ENCODE measurements at regions not wholly inside any gene's neighbourhood (a gene's known extent, or its start where the extent isn't known, plus 50 kb on each side); places are given as distances from the start of the nearest gene placed in this dataset.

DNA sequence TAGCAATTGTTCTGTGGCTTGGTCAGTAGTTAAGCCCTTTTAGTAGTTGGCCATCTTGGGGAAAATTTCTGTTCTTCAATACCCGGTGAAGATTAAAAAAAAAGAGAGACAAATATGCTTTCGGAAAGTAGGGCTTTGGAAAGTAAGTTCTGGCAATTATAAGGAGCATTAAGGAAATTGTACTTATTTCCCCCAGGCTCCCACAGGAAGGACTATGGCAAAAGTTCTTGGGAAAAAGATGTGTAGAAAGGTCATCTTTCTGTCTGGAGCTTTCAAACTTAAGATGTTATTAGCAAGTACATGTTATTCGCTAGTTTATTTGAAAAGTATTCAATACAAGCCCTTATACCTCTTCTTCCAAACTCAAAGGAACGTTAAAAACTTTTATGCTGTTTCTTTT is 144.5 kb downstream of the MTX2 start:
- H3K9me2 ChIP-seq (ENCODE audit: insufficient read depth): peaks cover 6% of the 10 kb centered on the region; the same call in 1 of the 2 replicates
- POLR2A ChIA-PET (ENCODE audit: unreplicated experiment): no interaction called here
- CTCF ChIA-PET: no interaction called here
- H3K4me2 ChIP-seq: no peak overlapping the region
- H3K9me3 ChIP-seq (ENCODE audit: insufficient read depth, low read depth): no peaks in the 10 kb centered on the region
- H3K4me1 ChIP-seq (replicated peaks; ENCODE audit: insufficient read depth): no peaks in the 10 kb centered on the region
- H3K79me2 ChIP-seq (ENCODE audit: low read depth): no peaks in the 10 kb centered on the region
- no TSS peak for BruUV-seq (replicated peaks)
- no peak overlapping the region for H2AFZ ChIP-seq
- no peak overlapping the region for H3K4me3 ChIP-seq
- H3F3A ChIP-seq (ENCODE audit: insufficient read depth, low read depth): no peaks in the 10 kb centered on the region
- peak in 1 of 2 experiments; percentile 21 for DNase-seq
- H3K27me3 ChIP-seq (ENCODE audit: insufficient read depth, low read depth): no peaks in the 10 kb centered on the region
- no peak for TF ChIP-seq EZH2 (IDR thresholded peaks at IDR 0.05; ENCODE audit: low read depth)
- H3K36me3 ChIP-seq (ENCODE audit: low read depth): no peaks in the 10 kb centered on the region
- no peak overlapping the region for H3K27ac ChIP-seq
- H4K20me1 ChIP-seq (ENCODE audit: insufficient read depth): no peaks in the 10 kb centered on the region
- intact Hi-C loops (cut with micrococcal nuclease; ENCODE audit: unreplicated experiment): no loop called here

DNA sequence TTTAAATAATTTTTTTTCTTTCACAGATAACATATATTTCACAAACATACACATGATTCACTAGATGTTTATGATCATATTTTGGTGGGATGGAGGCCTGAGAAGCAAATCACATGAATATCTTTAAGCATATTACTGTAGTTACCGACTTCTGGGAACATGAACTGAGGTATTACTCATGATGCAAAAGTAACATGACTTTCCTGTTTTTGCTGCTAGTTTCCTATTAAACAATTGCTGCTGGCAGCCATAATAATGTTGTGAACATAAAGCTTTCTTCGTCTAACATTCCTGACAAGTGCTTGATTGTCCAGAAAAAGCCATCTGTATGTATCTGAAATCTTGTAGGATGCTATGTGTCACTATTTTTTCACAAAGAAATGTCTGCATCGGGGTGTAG is 145.4 kb downstream of the MTX2 start:
- CTCF ChIA-PET: no interaction called here
- no peak overlapping the region for H3K4me2 ChIP-seq
- no peak overlapping the region for H2AFZ ChIP-seq
- H3K4me3 ChIP-seq: no peak overlapping the region
- no peaks in the 10 kb centered on the region for H3K9me3 ChIP-seq (ENCODE audit: insufficient read depth, low read depth)
- H3K4me1 ChIP-seq (replicated peaks; ENCODE audit: insufficient read depth): no peaks in the 10 kb centered on the region
- H3F3A ChIP-seq (ENCODE audit: insufficient read depth, low read depth): no peaks in the 10 kb centered on the region
- H3K79me2 ChIP-seq (ENCODE audit: low read depth): no peaks in the 10 kb centered on the region
- BruUV-seq (replicated peaks): no TSS peak
- no peaks in the 10 kb centered on the region for H3K36me3 ChIP-seq (ENCODE audit: low read depth)
- intact Hi-C loops (cut with micrococcal nuclease; ENCODE audit: unreplicated experiment): no loop called here
- POLR2A ChIA-PET (ENCODE audit: unreplicated experiment): no interaction called here
- no peaks in the 10 kb centered on the region for H4K20me1 ChIP-seq (ENCODE audit: insufficient read depth)
- H3K27ac ChIP-seq: no peak overlapping the region
- peaks cover 6% of the 10 kb centered on the region; the same call in 1 of the 2 replicates for H3K9me2 ChIP-seq (ENCODE audit: insufficient read depth)
- TF ChIP-seq EZH2 (IDR thresholded peaks at IDR 0.05; ENCODE audit: low read depth): no peak
- TF ChIP-seq, protein P1, sequence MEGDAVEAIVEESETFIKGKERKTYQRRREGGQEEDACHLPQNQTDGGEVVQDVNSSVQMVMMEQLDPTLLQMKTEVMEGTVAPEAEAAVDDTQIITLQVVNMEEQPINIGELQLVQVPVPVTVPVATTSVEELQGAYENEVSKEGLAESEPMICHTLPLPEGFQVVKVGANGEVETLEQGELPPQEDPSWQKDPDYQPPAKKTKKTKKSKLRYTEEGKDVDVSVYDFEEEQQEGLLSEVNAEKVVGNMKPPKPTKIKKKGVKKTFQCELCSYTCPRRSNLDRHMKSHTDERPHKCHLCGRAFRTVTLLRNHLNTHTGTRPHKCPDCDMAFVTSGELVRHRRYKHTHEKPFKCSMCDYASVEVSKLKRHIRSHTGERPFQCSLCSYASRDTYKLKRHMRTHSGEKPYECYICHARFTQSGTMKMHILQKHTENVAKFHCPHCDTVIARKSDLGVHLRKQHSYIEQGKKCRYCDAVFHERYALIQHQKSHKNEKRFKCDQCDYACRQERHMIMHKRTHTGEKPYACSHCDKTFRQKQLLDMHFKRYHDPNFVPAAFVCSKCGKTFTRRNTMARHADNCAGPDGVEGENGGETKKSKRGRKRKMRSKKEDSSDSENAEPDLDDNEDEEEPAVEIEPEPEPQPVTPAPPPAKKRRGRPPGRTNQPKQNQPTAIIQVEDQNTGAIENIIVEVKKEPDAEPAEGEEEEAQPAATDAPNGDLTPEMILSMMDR (conservative IDR thresholded peaks at IDR 0.05): no peak
- peak in 1 of 2 experiments; percentile 33 for DNase-seq
- H3K27me3 ChIP-seq (ENCODE audit: insufficient read depth, low read depth): no peaks in the 10 kb centered on the region

DNA sequence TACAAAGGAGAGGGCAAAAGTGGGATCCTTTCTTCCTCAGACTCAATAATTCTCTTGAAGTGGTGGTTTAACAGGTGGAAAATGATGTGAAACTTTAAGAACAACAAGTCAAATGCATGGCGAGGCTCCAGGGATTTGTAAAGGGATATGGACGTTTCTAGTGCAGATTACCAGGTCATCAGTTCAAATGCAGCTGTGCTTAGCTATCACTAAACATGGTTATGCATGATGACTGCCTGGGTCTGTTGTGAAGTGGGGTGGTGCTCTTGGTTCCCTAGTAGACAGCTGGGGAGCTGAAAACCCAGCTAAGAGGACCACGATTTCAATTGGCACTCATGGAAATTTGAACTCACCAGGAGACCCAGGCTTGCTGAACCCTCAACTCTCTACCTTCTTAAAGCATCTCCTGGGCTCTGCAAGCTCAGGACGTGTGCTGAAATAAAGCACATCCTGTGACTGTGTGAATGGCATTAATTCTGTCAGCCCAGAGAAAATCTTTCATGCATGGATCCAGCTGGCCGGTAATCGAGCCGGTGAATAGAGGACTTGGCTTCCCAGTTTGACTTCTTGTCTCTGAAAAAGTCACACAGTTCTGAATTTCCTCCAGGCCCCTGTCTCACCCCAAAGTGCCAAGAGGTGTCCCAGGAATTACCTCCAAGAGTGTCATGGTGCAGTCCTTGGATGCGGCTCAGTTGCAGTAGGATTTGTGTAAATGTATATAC is 146.1 kb downstream of the MTX2 start:
- CTCF ChIA-PET: no interaction called here

DNA sequence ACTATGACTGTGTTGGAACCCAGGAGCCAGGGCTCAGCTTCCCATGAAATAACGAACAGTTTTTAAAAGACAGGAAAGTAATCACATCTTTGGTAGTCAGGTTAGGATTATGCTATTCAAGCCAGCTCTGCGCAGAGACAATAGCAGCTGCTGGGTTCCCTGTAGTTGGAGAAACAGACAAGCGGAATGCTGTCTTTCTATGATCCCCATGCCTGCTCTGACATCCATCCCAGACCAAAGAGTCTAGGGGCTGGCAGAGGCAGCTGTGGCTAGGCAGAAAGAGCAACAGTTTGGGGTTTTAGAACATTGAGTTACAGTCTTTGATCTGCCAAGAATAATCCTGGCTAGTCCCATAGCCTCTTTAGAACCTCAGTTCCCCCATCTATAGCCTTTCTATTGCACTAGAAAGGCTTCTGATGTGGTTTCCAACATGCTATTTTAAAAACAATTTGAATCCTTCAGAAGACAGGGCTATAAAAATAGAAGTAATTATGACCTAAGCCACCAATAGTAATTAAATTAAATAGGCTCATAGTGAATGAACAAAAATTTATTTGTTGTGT is 146.8 kb downstream of the MTX2 start:
- TF ChIP-seq EZH2 (IDR thresholded peaks at IDR 0.05; ENCODE audit: low read depth): no peak
- TF ChIP-seq, protein P1 (conservative IDR thresholded peaks at IDR 0.05): no peak
- ChIA-PET CTCF (no interaction called here), POLR2A (ENCODE audit: unreplicated experiment) (interaction anchor here (0.7 kb wide), 1 partner anchor 161 kb away, joined by 3 read pairs; no protein-coding TSS in a partner anchor)
- Histone ChIP-seq H3K4me1 (replicated peaks; ENCODE audit: insufficient read depth) (no peaks in the 10 kb centered on the region), H3K36me3 (ENCODE audit: low read depth) (no peaks in the 10 kb centered on the region), H3K79me2 (ENCODE audit: low read depth) (no peaks in the 10 kb centered on the region), H4K20me1 (ENCODE audit: insufficient read depth) (no peaks in the 10 kb centered on the region), H3K27me3 (ENCODE audit: insufficient read depth, low read depth) (no peaks in the 10 kb centered on the region), H3F3A (ENCODE audit: insufficient read depth, low read depth) (no peaks in the 10 kb centered on the region), H3K4me2 (no peak overlapping the region), H3K4me3 (no peak overlapping the region), H3K9me2 (ENCODE audit: insufficient read depth) (peaks cover 6% of the 10 kb centered on the region; the same call in 1 of the 2 replicates), H2AFZ (no peak overlapping the region), H3K27ac (no peak overlapping the region), H3K9me3 (ENCODE audit: insufficient read depth, low read depth) (no peaks in the 10 kb centered on the region)
- BruUV-seq (replicated peaks): no TSS peak
- peak in 1 of 2 experiments; percentile 24 for DNase-seq
- intact Hi-C loops (cut with micrococcal nuclease; ENCODE audit: unreplicated experiment): no loop called here

More for the DNA sequence above, 146.1 kb downstream of the MTX2 start:
- Histone ChIP-seq H3K4me3 (no peak overlapping the region), H3K9me3 (ENCODE audit: insufficient read depth, low read depth) (no peaks in the 10 kb centered on the region), H3F3A (ENCODE audit: insufficient read depth, low read depth) (no peaks in the 10 kb centered on the region), H3K9me2 (ENCODE audit: insufficient read depth) (peaks cover 6% of the 10 kb centered on the region; the same call in 1 of the 2 replicates), H3K27me3 (ENCODE audit: insufficient read depth, low read depth) (no peaks in the 10 kb centered on the region), H4K20me1 (ENCODE audit: insufficient read depth) (no peaks in the 10 kb centered on the region), H2AFZ (no peak overlapping the region), H3K36me3 (ENCODE audit: low read depth) (no peaks in the 10 kb centered on the region), H3K79me2 (ENCODE audit: low read depth) (no peaks in the 10 kb centered on the region), H3K4me1 (replicated peaks; ENCODE audit: insufficient read depth) (no peaks in the 10 kb centered on the region), H3K27ac (no peak overlapping the region), H3K4me2 (no peak overlapping the region)
- intact Hi-C loops (cut with micrococcal nuclease; ENCODE audit: unreplicated experiment): no loop called here
- POLR2A ChIA-PET (ENCODE audit: unreplicated experiment): no interaction called here
- no TSS peak for BruUV-seq (replicated peaks)
- TF ChIP-seq EZH2 (IDR thresholded peaks at IDR 0.05; ENCODE audit: low read depth): no peak
- DNase-seq: peak in 1 of 2 experiments; percentile 34

Data from PC-9 (cell line).